ENCODE measurements at regions not wholly inside any gene's neighbourhood (a gene's known extent, or its start where the extent isn't known, plus 50 kb on each side); places are given as distances from the start of the nearest gene placed in this dataset.
A peak's percentile ranks its signal among the peaks of the same experiment; 100 is the strongest.

GRCh38 chr17:54749157-54749556 is 151.5 kb upstream of the TOM1L1 start:
- Mint-ChIP-seq H3K27ac (ENCODE audit: unreplicated experiment) (no peak overlapping the region), H3K27me3 (ENCODE audit: unreplicated experiment) (peaks cover 3% of the 10 kb centered on the region), H3K9me3 (ENCODE audit: unreplicated experiment) (no peaks in the 10 kb centered on the region), H3K4me1 (ENCODE audit: low read depth, unreplicated experiment) (no peaks in the 10 kb centered on the region), H3K36me3 (ENCODE audit: unreplicated experiment) (peaks cover 4% of the 10 kb centered on the region), H3K4me3 (ENCODE audit: unreplicated experiment) (no peak overlapping the region)
- DNase-seq: no peak
- no peak for TF ChIP-seq CTCF (IDR thresholded peaks at IDR 0.05; ENCODE audit: partially characterized antibody, unreplicated experiment)

- peak; percentile 38 for TF ChIP-seq CTCF (IDR thresholded peaks at IDR 0.05; ENCODE audit: partially characterized antibody, unreplicated experiment)
- H3K4me1 Mint-ChIP-seq (ENCODE audit: low read depth, unreplicated experiment): no peaks in the 10 kb centered on the region
- H3K4me3 Mint-ChIP-seq (ENCODE audit: unreplicated experiment): no peak overlapping the region
- peak; percentile 19 for DNase-seq
- no peaks in the 10 kb centered on the region for H3K9me3 Mint-ChIP-seq (ENCODE audit: unreplicated experiment)
- H3K36me3 Mint-ChIP-seq (ENCODE audit: unreplicated experiment): no peaks in the 10 kb centered on the region
- H3K27ac Mint-ChIP-seq (ENCODE audit: unreplicated experiment): no peak overlapping the region
- H3K27me3 Mint-ChIP-seq (ENCODE audit: unreplicated experiment): no peaks in the 10 kb centered on the region
These were observed 146.1 kb upstream of the TOM1L1 start for GRCh38 chr17:54754560-54754959.

GRCh38 chr17:54760836-54761235 is 139.8 kb upstream of the TOM1L1 start:
- no peaks in the 10 kb centered on the region for H3K9me3 Mint-ChIP-seq (ENCODE audit: unreplicated experiment)
- no peak for DNase-seq
- H3K36me3 Mint-ChIP-seq (ENCODE audit: unreplicated experiment): no peaks in the 10 kb centered on the region
- no peak overlapping the region for H3K4me3 Mint-ChIP-seq (ENCODE audit: unreplicated experiment)
- H3K4me1 Mint-ChIP-seq (ENCODE audit: low read depth, unreplicated experiment): no peaks in the 10 kb centered on the region
- TF ChIP-seq CTCF (IDR thresholded peaks at IDR 0.05; ENCODE audit: partially characterized antibody, unreplicated experiment): no peak
- H3K27ac Mint-ChIP-seq (ENCODE audit: unreplicated experiment): no peak overlapping the region
- peaks cover 1% of the 10 kb centered on the region for H3K27me3 Mint-ChIP-seq (ENCODE audit: unreplicated experiment)

- no peaks in the 10 kb centered on the region for H3K9me3 Mint-ChIP-seq (ENCODE audit: unreplicated experiment)
- no peaks in the 10 kb centered on the region for H3K36me3 Mint-ChIP-seq (ENCODE audit: unreplicated experiment)
- no peaks in the 10 kb centered on the region for H3K27me3 Mint-ChIP-seq (ENCODE audit: unreplicated experiment)
- H3K27ac Mint-ChIP-seq (ENCODE audit: unreplicated experiment): no peak overlapping the region
- no peak for DNase-seq
- TF ChIP-seq CTCF (IDR thresholded peaks at IDR 0.05; ENCODE audit: partially characterized antibody, unreplicated experiment): no peak
- no peaks in the 10 kb centered on the region for H3K4me1 Mint-ChIP-seq (ENCODE audit: low read depth, unreplicated experiment)
- no peak overlapping the region for H3K4me3 Mint-ChIP-seq (ENCODE audit: unreplicated experiment)
These were observed 129.8 kb upstream of the TOM1L1 start for GRCh38 chr17:54770836-54771235.

GRCh38 chr17:54771409-54771915 is 129.2 kb upstream of the TOM1L1 start:
- no peaks in the 10 kb centered on the region for H3K36me3 Mint-ChIP-seq (ENCODE audit: unreplicated experiment)
- H3K27me3 Mint-ChIP-seq (ENCODE audit: unreplicated experiment): no peaks in the 10 kb centered on the region
- no peak for TF ChIP-seq CTCF (IDR thresholded peaks at IDR 0.05; ENCODE audit: partially characterized antibody, unreplicated experiment)
- no peaks in the 10 kb centered on the region for H3K9me3 Mint-ChIP-seq (ENCODE audit: unreplicated experiment)
- DNase-seq: no peak
- H3K4me1 Mint-ChIP-seq (ENCODE audit: low read depth, unreplicated experiment): no peaks in the 10 kb centered on the region
- no peak overlapping the region for H3K27ac Mint-ChIP-seq (ENCODE audit: unreplicated experiment)
- no peak overlapping the region for H3K4me3 Mint-ChIP-seq (ENCODE audit: unreplicated experiment)
